ENCODE measurements at regions not wholly inside any gene's neighbourhood (a gene's known extent, or its start where the extent isn't known, plus 50 kb on each side); places are given as distances from the start of the nearest gene placed in this dataset.

GRCh38 chr14:101065246-101065645 is 161.7 kb upstream of the RTL1 start:
- intact Hi-C loops (cut with micrococcal nuclease): no loop called here

DNA sequence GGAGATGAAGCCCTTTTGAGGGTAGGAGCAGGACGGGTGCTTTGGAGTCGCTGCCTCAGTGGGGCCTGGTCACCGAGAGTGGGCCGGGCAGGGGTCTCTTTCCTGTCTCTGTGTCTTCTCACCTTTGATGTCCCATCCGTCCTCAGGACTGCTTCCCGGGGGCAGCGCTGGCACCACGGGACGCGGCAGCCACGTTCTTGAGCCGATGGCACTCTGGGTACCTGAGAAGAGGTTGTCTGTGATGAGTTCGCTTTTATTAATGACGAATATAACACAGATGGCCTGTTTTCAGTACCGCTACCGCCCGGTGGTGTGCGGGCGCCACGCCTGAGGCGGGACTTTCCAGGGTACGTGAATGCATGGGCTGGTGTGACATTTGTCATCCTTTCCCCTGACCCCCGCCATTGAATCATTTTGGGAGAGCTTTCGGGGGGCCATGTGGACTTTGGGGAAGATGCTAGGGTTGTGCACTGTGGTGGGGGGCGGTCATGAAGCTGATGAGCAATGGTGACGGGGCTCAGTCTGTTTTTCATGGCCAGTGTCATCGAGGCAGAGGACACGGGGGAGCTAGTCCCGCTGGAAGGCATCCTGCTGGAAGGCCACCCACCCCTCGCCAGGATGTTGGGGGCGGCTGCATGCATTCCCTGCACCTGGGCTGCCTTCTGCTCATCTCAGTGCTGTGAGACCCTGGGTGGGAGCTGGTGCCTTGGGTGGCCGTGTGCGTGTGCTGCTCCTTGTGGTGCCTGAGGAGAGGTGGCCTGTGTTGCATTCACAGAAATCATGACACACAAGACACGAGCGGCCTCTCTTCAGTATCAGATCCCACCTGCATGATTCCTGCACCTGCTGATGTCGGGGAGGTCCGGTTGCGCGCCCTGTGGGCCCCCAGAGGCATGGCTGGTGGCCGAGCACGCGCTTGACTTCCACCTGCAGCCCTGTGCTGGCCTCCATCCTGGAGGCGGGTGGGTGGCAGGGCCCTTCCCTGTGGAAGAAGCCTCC is 162.5 kb upstream of the RTL1 start:
- intact Hi-C loops (cut with micrococcal nuclease): no loop called here

- intact Hi-C loops (cut with micrococcal nuclease): no loop called here
These were observed 163.4 kb upstream of the RTL1 start for GRCh38 chr14:101066826-101067510.

GRCh38 chr14:101068313-101069227 is 165.0 kb upstream of the RTL1 start:
- intact Hi-C loops (cut with micrococcal nuclease): no loop called here

GRCh38 chr14:101069228-101069549 is 165.7 kb upstream of the RTL1 start:
- intact Hi-C loops (cut with micrococcal nuclease): no loop called here

GRCh38 chr14:101069666-101070362 is 166.3 kb upstream of the RTL1 start:
- intact Hi-C loops (cut with micrococcal nuclease): no loop called here

DNA sequence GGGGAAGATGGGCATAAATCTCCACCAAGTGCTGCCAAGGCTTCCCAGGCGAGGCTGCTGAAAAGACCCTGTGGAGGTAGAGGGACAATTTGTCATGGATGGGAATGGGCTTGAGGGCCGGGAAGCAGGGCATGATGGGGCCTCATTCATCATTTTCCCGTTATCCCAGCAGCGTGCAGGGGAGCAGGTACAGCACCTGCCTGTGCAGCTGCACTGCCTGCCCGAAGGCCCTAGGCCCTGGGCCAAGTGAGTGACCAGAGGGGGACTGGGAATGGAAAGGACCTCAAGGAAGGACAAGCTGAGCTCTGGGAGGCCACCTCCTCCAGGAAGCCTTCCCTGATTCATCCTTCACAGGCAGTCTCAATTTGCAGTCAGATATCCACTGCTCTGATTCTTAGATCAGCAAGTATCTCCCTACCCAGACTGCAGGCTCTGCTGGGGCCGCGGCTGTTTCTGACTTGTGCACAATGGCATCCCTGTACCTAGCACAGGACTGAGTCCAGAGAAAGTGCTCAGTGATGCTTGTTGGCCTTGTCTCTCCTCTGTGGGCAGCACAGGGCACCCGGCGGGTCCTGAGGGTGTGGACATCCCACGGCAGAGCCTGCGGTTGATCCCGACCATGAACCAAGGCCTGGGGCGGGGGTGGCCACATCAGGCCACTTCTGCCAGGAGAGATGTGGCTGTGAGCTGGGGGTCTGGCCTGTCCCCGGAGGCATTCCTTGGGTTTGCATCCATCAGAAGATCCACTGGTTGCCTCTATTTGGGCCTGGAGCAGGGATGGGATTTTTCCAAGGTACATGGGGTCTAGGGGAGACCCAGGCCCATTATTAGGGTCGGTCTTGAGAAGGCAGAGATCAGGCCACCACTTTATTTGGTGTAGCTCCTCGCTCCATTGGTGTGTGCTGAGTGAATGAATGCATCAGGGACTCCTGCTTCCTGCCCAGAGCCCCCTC is 167.3 kb upstream of the RTL1 start:
- intact Hi-C loops (cut with micrococcal nuclease): no loop called here

- intact Hi-C loops (cut with micrococcal nuclease): no loop called here
These were observed 168.0 kb upstream of the RTL1 start for GRCh38 chr14:101071493-101071906.

DNA sequence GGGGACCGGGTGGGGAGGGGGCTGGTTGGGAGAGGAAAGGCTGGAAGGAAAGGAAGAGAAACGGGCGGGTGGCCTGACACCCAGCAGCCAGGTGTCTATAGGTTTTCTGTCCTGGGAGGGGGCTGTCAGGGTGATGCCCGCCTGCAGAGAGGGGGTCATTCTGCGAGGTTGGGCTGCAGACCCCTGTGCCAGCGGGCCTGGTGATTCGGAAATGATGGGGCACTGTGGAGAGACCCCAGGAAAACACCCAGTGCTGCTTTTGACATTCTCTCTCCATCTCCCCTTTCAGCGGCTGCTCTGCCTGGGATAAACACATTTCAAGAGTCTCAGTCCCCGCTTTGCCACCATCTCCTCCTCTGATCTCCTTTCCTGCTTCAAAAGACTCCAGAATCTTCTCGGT is 168.5 kb upstream of the RTL1 start:
- intact Hi-C loops (cut with micrococcal nuclease): no loop called here

DNA sequence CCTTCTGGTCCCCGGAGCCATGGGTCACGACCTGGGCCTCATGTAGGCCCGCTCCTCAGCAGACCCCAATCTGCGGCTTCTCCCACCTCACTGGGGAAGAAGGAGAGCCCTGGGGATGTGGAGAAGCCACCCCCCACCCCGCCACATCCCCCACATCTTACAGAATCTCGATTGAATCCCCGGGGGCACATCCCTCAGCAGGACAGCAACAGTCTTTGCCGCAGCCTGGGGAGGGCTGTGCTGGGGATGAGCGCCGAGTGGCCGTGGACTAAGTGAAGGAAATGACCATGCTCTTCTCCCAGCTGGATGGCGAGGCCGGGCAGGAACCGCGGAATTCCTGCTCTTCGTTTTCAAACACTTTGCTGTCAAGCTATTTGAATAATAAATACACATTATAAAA is 169.0 kb upstream of the RTL1 start:
- intact Hi-C loops (cut with micrococcal nuclease): no loop called here

GRCh38 chr14:101072945-101073597 is 169.5 kb upstream of the RTL1 start:
- intact Hi-C loops (cut with micrococcal nuclease): no loop called here

GRCh38 chr14:101073598-101073965 is 170.1 kb upstream of the RTL1 start:
- intact Hi-C loops (cut with micrococcal nuclease): no loop called here

- intact Hi-C loops (cut with micrococcal nuclease): no loop called here
These were observed 170.9 kb upstream of the RTL1 start for GRCh38 chr14:101074196-101075024.

DNA sequence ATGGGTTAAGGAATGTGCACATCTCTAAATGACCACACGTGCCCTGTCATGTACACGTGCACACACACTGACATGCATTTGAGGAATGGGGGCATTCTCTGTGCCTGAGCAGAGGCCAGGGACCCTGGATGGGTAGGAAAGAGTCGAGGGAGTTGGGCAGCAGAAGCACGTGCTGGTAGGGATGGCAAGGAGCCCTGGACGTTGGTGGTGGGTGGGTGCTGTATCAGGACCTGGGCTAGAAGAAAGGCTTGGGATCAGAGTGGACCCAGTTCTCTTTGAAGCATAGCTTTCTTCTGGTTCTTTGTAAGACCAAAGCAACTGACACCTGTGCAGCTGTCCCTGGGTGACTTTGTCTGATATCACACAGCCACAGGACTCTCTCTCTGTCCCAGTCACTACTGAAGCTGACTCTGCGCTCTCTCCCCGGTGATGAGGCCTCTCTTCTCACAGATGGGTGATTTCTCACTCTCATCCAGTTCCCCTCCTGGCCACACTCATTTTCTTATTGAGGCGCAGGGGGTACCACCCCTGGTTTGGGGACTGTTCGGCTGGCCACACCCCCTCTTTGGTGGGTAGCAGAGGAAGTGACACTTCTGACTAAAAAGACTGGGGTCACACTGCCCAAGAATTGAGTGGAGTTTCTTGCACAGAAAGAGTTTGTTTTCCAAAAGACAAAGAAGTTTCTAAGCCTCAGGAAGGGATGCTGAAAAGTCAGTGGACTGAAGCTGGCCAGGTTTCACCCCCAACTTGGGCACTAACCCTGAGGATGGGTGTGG is 171.7 kb upstream of the RTL1 start:
- intact Hi-C loops (cut with micrococcal nuclease): no loop called here

GRCh38 chr14:101075801-101076413 is 172.4 kb upstream of the RTL1 start:
- intact Hi-C loops (cut with micrococcal nuclease): no loop called here

DNA sequence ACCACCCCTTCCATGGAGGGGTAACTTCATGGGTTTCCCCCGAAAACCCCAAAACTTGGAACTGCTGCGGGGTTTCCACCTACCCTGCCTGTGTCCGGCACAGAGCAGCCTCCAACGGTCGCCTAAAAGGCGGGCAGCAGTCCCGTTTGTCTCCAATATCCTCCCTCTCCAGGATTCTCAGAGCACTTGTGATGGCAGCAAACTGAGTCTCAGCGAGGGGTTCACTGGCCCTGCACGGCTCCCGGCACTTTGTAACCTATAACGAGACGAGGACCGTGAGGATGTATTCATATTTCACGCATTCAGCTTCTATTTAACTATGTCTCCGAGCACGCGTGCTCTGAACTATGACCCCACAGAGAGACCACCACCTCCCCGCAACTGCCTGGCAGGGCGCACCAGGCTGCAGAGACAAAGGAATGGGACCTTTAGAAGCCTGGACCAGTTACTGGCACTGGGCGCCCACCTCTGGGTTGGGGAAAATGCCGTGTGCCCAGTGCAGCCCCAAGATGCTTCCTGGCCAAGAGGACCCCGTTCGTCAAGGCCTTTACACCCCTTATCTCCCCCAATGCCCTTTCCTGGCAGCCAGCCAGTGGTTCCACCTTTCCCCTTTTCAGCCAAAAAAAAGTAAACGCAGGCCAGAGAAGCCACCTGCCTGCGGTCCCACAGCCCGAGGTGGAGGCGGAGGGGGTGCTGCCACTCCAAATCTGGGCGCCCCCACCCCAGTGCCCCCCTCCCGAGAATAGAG is 173.1 kb upstream of the RTL1 start:
- intact Hi-C loops (cut with micrococcal nuclease): no loop called here

Measured in T-helper 1 cell treated with Interleukin-12 subunit alpha and Interleukin-12 subunit beta and Interleukin-4 antibody, amounts not matched to agents 30 ng/mL and 1 ng/mL, for 36 hours (primary cell).